Muscle layer of duodenum (tissue), 2 donors: ENCODE measurements at regions not wholly inside any gene's neighbourhood (a gene's known extent, or its start where the extent isn't known, plus 50 kb on each side); places are given as distances from the start of the nearest gene placed in this dataset.

Experiments used
- H3K27ac ChIP-seq: one replicate; pipeline ENCODE4 v1.7.0; 2013; ENCODE audit warnings: mild to moderate bottlenecking, low read length
- H3K27me3 ChIP-seq: one replicate; pipeline ENCODE4 v1.7.0; 2013; ENCODE audit warnings: low read depth, mild to moderate bottlenecking, control low read depth, low read length
- H3K36me3 ChIP-seq, 2 donors: one replicate each; pipeline ENCODE4 v1.7.0; 2013; ENCODE audit warnings: low read length in 2 of 2, control low read depth in 1 of 2, mild to moderate bottlenecking in 1 of 2; ENCODE audit not compliant: insufficient read depth in 2 of 2, control insufficient read depth in 1 of 2
- H3K4me1 ChIP-seq, 2 donors: one replicate each; pipeline ENCODE4 v1.7.0; 2013; ENCODE audit warnings: low read length in 2 of 2, mild to moderate bottlenecking in 2 of 2, control low read depth in 1 of 2, moderate library complexity in 1 of 2; ENCODE audit not compliant: insufficient read depth in 2 of 2, control insufficient read depth in 1 of 2
- H3K4me3 ChIP-seq, 2 donors: one replicate each; pipeline ENCODE4 v1.7.0; 2013; ENCODE audit warnings: low read length in 2 of 2, low read depth in 1 of 2, mild to moderate bottlenecking in 1 of 2
- H3K9me3 ChIP-seq, 2 donors: one replicate each; pipeline ENCODE4 v1.7.0; 2013; ENCODE audit warnings: low read length in 2 of 2, control low read depth in 1 of 2, mild to moderate bottlenecking in 1 of 2; ENCODE audit not compliant: control insufficient read depth in 1 of 2
- donor health status: healthy.

GRCh38 chr5:96340357-96340756 is 92.7 kb downstream of the PCSK1 start:
- no peaks in the 10 kb centered on the region for H3K9me3 ChIP-seq
- H3K36me3 ChIP-seq: no peaks in the 10 kb centered on the region
- H3K27me3 ChIP-seq: no peaks in the 10 kb centered on the region
- no peak overlapping the region for H3K4me3 ChIP-seq
- H3K4me1 ChIP-seq: peaks cover 0 to 8% of the 10 kb centered on the region in 2 donors
- H3K27ac ChIP-seq: no peak overlapping the region

- no peaks in the 10 kb centered on the region for H3K9me3 ChIP-seq
- no peak overlapping the region for H3K27ac ChIP-seq
- H3K4me1 ChIP-seq: peaks cover 0 to 8% of the 10 kb centered on the region in 2 donors
- H3K27me3 ChIP-seq: no peaks in the 10 kb centered on the region
- H3K36me3 ChIP-seq: no peaks in the 10 kb centered on the region
- no peak overlapping the region for H3K4me3 ChIP-seq
Observed at GRCh38 chr5:96339862-96340261, 93.2 kb downstream of the PCSK1 start.

- Histone ChIP-seq H3K27ac (no peak overlapping the region), H3K4me1 (peaks cover 0 to 8% of the 10 kb centered on the region in 2 donors), H3K9me3 (no peaks in the 10 kb centered on the region), H3K27me3 (no peaks in the 10 kb centered on the region), H3K36me3 (no peaks in the 10 kb centered on the region), H3K4me3 (no peak overlapping the region)
Observed at GRCh38 chr5:96338624-96339415, 94.2 kb downstream of the PCSK1 start.

GRCh38 chr5:96338091-96338490 is 95.0 kb downstream of the PCSK1 start:
- Histone ChIP-seq H3K9me3 (no peaks in the 10 kb centered on the region), H3K27me3 (no peaks in the 10 kb centered on the region), H3K36me3 (no peaks in the 10 kb centered on the region), H3K27ac (no peak overlapping the region), H3K4me3 (no peak overlapping the region), H3K4me1 (peaks cover 0 to 8% of the 10 kb centered on the region in 2 donors)

- Histone ChIP-seq H3K4me1 (peaks cover 0 to 8% of the 10 kb centered on the region in 2 donors), H3K9me3 (no peaks in the 10 kb centered on the region), H3K4me3 (no peak overlapping the region), H3K36me3 (no peaks in the 10 kb centered on the region), H3K27me3 (no peaks in the 10 kb centered on the region), H3K27ac (no peak overlapping the region)
Observed at GRCh38 chr5:96337048-96337781, 95.8 kb downstream of the PCSK1 start.

- Histone ChIP-seq H3K27ac (no peak overlapping the region), H3K4me3 (no peak overlapping the region), H3K36me3 (no peaks in the 10 kb centered on the region), H3K27me3 (no peaks in the 10 kb centered on the region), H3K9me3 (no peaks in the 10 kb centered on the region), H3K4me1 (peaks cover 0 to 8% of the 10 kb centered on the region in 2 donors)
Observed at GRCh38 chr5:96336351-96336985, 96.6 kb downstream of the PCSK1 start.

- Histone ChIP-seq H3K4me3 (no peak overlapping the region), H3K27me3 (no peaks in the 10 kb centered on the region), H3K36me3 (no peaks in the 10 kb centered on the region), H3K9me3 (no peaks in the 10 kb centered on the region), H3K4me1 (peaks cover 0 to 8% of the 10 kb centered on the region in 2 donors), H3K27ac (no peak overlapping the region)
Observed at GRCh38 chr5:96335873-96336272, 97.2 kb downstream of the PCSK1 start.

DNA sequence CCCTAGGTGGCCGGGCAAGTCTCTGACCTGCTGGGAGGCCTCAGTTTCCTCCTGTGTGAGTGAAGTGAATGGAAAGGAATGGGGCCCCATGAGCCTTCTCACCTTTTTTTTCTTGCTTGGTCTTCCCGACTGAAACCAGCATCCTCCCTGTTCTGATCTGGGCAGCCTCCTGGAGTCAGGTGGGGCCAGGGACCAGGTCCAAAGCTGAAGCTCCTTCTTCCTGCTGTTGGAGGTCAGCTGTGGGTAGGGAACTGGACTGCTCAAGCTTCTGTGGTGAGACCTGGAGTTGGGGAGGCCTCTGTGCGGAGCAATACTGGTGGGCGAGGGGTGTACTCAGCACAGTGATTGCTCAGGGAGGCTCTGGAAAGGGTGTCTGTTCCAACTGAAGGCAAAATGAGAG is 99.7 kb downstream of the PCSK1 start:
- Histone ChIP-seq H3K4me1 (peaks cover 0 to 8% of the 10 kb centered on the region in 2 donors), H3K4me3 (no peak overlapping the region), H3K27me3 (no peaks in the 10 kb centered on the region), H3K36me3 (no peaks in the 10 kb centered on the region), H3K27ac (no peak overlapping the region), H3K9me3 (no peaks in the 10 kb centered on the region)

- Histone ChIP-seq H3K4me3 (no peak overlapping the region), H3K27ac (no peak overlapping the region)
Observed at GRCh38 chr5:96332535-96333366, 100.3 kb downstream of the PCSK1 start.

GRCh38 chr5:96331681-96332361 is 101.2 kb downstream of the PCSK1 start:
- Histone ChIP-seq H3K27ac (no peak overlapping the region), H3K4me3 (no peak overlapping the region), H3K36me3 (no peaks in the 10 kb centered on the region), H3K9me3 (no peaks in the 10 kb centered on the region), H3K4me1 (peaks cover 0 to 4% of the 10 kb centered on the region in 2 donors), H3K27me3 (no peaks in the 10 kb centered on the region)

More at GRCh38 chr5:96332535-96333366, 100.3 kb downstream of the PCSK1 start:
- H3K4me1 ChIP-seq: peaks cover 0 to 4% of the 10 kb centered on the region in 2 donors
- no peaks in the 10 kb centered on the region for H3K27me3 ChIP-seq
- H3K36me3 ChIP-seq: no peaks in the 10 kb centered on the region
- no peaks in the 10 kb centered on the region for H3K9me3 ChIP-seq
